Ectodermal cell (in vitro differentiated cells): ENCODE measurements at regions not wholly inside any gene's neighbourhood (a gene's known extent, or its start where the extent isn't known, plus 50 kb on each side); places are given as distances from the start of the nearest gene placed in this dataset.

Experiments used
- H3K27ac ChIP-seq: 2 replicates; pipeline ENCODE4 v1.7.0; 2013; ENCODE audit warnings: mild to moderate bottlenecking, low read depth, low read length; ENCODE audit not compliant: insufficient read depth, poor library complexity, severe bottlenecking
- H3K27me3 ChIP-seq: 2 replicates; pipeline ENCODE4 v1.7.0; 2013; ENCODE audit warnings: mild to moderate bottlenecking, low read length; ENCODE audit not compliant: insufficient read depth, control insufficient read depth, poor library complexity, severe bottlenecking
- H3K36me3 ChIP-seq: one replicate; pipeline ENCODE4 v1.7.0; 2013; ENCODE audit warnings: low read length; ENCODE audit not compliant: control insufficient read depth, insufficient read depth
- H3K4me1 ChIP-seq: one replicate; pipeline ENCODE4 v1.7.0; 2013; ENCODE audit warnings: low read length; ENCODE audit not compliant: control insufficient read depth, insufficient read depth
- H3K4me3 ChIP-seq: 2 replicates; pipeline ENCODE4 v1.7.0; 2013; ENCODE audit warnings: low read depth, low read length, control low read depth; ENCODE audit not compliant: insufficient read depth
- H3K9me3 ChIP-seq: 2 replicates; pipeline ENCODE4 v1.7.0; 2013; ENCODE audit warnings: mild to moderate bottlenecking, low read length, moderate library complexity; ENCODE audit not compliant: control insufficient read depth
- WGBS, 2 experiments: methylation state at CpG; one replicate each; pipeline ENCODE4 v1.1.7; 2013; ENCODE audit warnings: missing lambda C conversion rate in 2 of 2; 5-methylcytosine and 5-hydroxymethylcytosine counted together

GRCh38 chr21:19275065-19275464 lies 871.5 kb upstream of the TMPRSS15 start:
- no peaks in the 10 kb centered on the region for H3K36me3 ChIP-seq
- H3K4me1 ChIP-seq, result no peaks in the 10 kb centered on the region
- H3K27ac ChIP-seq, result no peak overlapping the region
- no peak overlapping the region for H3K4me3 ChIP-seq
- H3K27me3 ChIP-seq, result no peaks in the 10 kb centered on the region
- no peaks in the 10 kb centered on the region for H3K9me3 ChIP-seq
- WGBS, 2 experiments, result 83 to 95% methylated on average over 1 to 2 of the region's 2 CpGs

- whole genome bisulfite sequencing, 2 experiments, result 95 to 96% methylated on average over 4 of the region's 4 CpGs
- Histone ChIP-seq H3K4me1 (no peaks in the 10 kb centered on the region), H3K9me3 (no peaks in the 10 kb centered on the region), H3K36me3 (no peaks in the 10 kb centered on the region), H3K27ac (no peak overlapping the region), H3K27me3 (no peaks in the 10 kb centered on the region), H3K4me3 (no peak overlapping the region)
Observed at GRCh38 chr21:19276665-19277064, 873.1 kb upstream of the TMPRSS15 start.

GRCh38 chr21:19286876-19287275 lies 883.3 kb upstream of the TMPRSS15 start:
- H3K27me3 ChIP-seq, result no peaks in the 10 kb centered on the region
- H3K4me1 ChIP-seq, result no peaks in the 10 kb centered on the region
- no peak overlapping the region for H3K27ac ChIP-seq
- H3K36me3 ChIP-seq, result no peaks in the 10 kb centered on the region
- H3K9me3 ChIP-seq, result no peaks in the 10 kb centered on the region
- no peak overlapping the region for H3K4me3 ChIP-seq
- 86 to 92% methylated on average over 2 of the region's 2 CpGs for WGBS, 2 experiments

- no peaks in the 10 kb centered on the region for H3K27me3 ChIP-seq
- H3K4me3 ChIP-seq, result no peak overlapping the region
- no peaks in the 10 kb centered on the region for H3K9me3 ChIP-seq
- H3K4me1 ChIP-seq, result no peaks in the 10 kb centered on the region
- no peaks in the 10 kb centered on the region for H3K36me3 ChIP-seq
- no peak overlapping the region for H3K27ac ChIP-seq
Observed at GRCh38 chr21:19290328-19290727, 886.7 kb upstream of the TMPRSS15 start.

- Histone ChIP-seq H3K4me3 (no peak overlapping the region), H3K36me3 (no peaks in the 10 kb centered on the region)
Observed at GRCh38 chr21:19320291-19320690, 916.7 kb upstream of the TMPRSS15 start.

GRCh38 chr21:19321688-19322087 lies 918.1 kb upstream of the TMPRSS15 start:
- Histone ChIP-seq H3K4me1 (no peaks in the 10 kb centered on the region), H3K27me3 (no peaks in the 10 kb centered on the region), H3K9me3 (peaks cover 2% of the 10 kb centered on the region), H3K36me3 (no peaks in the 10 kb centered on the region), H3K4me3 (no peak overlapping the region), H3K27ac (no peak overlapping the region)
- whole genome bisulfite sequencing, 2 experiments, result 93 to 100% methylated on average over 3 of the region's 3 CpGs

More at GRCh38 chr21:19320291-19320690, 916.7 kb upstream of the TMPRSS15 start:
- Histone ChIP-seq H3K27ac (no peak overlapping the region), H3K9me3 (peaks cover 2% of the 10 kb centered on the region), H3K27me3 (no peaks in the 10 kb centered on the region), H3K4me1 (no peaks in the 10 kb centered on the region)
- WGBS, 2 experiments, result 85% methylated on average over 1 of the region's 1 CpG; no CpG with 5 or more reads in 1 of the 2 experiments

- WGBS, 2 experiments, result 86% methylated on average over 1 of the region's 1 CpG; no CpG with 5 or more reads in 1 of the 2 experiments
Observed at GRCh38 chr21:19322360-19322759, 918.8 kb upstream of the TMPRSS15 start.

GRCh38 chr21:19326531-19327319 lies 923.1 kb upstream of the TMPRSS15 start:
- no peaks in the 10 kb centered on the region for H3K4me1 ChIP-seq
- no peaks in the 10 kb centered on the region for H3K36me3 ChIP-seq
- no peaks in the 10 kb centered on the region for H3K27me3 ChIP-seq
- no peak overlapping the region for H3K27ac ChIP-seq
- WGBS, 2 experiments, result 87 to 95% methylated on average over 4 of the region's 6 CpGs
- peaks cover under 1% of the 10 kb centered on the region for H3K9me3 ChIP-seq
- H3K4me3 ChIP-seq, result no peak overlapping the region

More at GRCh38 chr21:19322360-19322759, 918.8 kb upstream of the TMPRSS15 start:
- Histone ChIP-seq H3K27me3 (no peaks in the 10 kb centered on the region), H3K4me3 (no peak overlapping the region), H3K9me3 (no peaks in the 10 kb centered on the region), H3K4me1 (no peaks in the 10 kb centered on the region), H3K36me3 (no peaks in the 10 kb centered on the region), H3K27ac (no peak overlapping the region)

- Histone ChIP-seq H3K27me3 (no peaks in the 10 kb centered on the region), H3K9me3 (peaks cover 2% of the 10 kb centered on the region)
- 93 to 95% methylated on average over 5 of the region's 5 CpGs for WGBS, 2 experiments
Observed at GRCh38 chr21:19328954-19329353, 925.4 kb upstream of the TMPRSS15 start.

GRCh38 chr21:19340303-19340702 lies 936.7 kb upstream of the TMPRSS15 start:
- Histone ChIP-seq H3K4me3 (no peak overlapping the region), H3K36me3 (no peaks in the 10 kb centered on the region), H3K9me3 (no peaks in the 10 kb centered on the region), H3K4me1 (no peaks in the 10 kb centered on the region), H3K27ac (no peak overlapping the region), H3K27me3 (no peaks in the 10 kb centered on the region)
- 97 to 100% methylated on average over 2 of the region's 2 CpGs for WGBS, 2 experiments

More at GRCh38 chr21:19328954-19329353, 925.4 kb upstream of the TMPRSS15 start:
- Histone ChIP-seq H3K27ac (no peak overlapping the region), H3K4me3 (no peak overlapping the region), H3K36me3 (no peaks in the 10 kb centered on the region), H3K4me1 (no peaks in the 10 kb centered on the region)
